ENCODE measurements at regions not wholly inside any gene's neighbourhood (a gene's known extent, or its start where the extent isn't known, plus 50 kb on each side); places are given as distances from the start of the nearest gene placed in this dataset.

DNA sequence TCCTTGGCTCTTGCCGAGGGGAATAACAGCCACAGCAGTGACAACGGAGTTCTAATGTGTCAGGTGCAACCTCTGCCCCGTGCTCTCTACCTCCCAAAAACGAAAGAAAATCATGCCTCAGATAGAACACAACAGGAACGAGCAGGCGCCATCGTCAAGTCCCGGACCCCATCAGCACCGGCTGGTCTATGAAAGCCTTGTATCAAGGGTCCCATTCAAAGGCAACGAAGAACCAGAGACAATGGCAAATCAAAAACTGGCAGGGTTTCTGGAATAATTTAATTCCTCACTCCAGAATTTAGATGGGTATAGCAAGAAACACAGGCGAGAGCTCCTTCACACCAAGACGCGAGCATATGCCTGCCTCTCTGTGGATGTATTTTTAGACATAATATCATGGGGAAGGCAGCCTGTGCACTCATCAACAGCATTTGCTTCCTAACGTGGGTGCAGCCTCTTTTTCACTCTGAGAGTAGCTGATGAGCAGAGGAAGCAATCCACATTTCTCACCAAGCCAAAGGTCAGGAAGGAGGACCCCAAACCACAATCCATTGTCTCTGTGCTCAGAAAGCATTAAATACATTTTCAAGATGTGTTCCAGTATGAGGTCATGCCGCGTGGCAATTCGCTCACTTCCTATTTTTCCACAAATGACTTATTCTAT lies 193.4 kb upstream of the BLID start:
- no peak for DNase-seq

DNA sequence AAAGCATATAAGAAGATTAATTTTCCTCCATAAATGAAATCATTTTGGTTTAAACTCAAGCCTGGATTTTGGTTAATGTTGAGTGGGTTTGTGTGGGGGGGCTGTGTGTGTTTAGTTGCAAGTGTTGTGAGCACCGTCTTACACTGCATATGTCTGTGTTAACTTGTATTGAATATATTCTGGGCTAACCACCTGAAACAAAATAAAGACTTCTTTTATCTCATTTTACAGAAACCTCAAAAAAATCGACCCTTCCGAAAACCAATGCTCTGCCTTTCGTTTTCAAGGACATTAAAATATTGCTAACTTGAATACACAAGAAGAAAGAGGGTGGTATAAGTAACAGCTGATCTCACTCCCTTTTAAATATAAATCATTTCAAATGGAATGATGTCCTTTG lies 192.2 kb upstream of the BLID start:
- DNase-seq, result no peak

DNA sequence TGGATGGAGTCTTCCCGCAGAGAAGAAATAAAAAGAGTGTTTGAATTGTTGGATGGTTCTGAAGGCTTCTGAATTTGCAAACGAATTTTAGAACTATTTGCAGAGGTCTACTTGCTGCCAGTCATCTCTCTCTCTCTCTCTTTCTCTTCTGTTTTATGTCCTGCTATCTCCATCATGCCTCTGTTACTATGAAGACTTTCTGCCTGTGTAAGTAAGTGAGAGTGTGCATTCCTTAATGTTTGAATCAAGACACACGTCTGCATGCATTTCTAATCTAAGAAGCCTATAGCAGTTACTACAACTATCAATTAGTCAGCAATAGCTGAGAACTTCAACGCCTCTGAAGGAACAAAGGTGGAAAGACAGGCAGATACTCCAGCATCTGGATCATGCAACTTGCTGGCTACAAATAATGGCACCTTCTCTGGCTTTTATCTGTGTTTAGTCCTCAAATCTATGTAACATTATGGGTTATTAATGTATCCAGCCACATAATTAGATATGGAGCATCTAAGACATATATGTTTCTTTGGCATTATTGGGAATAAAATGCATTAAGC lies 191.5 kb upstream of the BLID start:
- no peak for DNase-seq

DNA sequence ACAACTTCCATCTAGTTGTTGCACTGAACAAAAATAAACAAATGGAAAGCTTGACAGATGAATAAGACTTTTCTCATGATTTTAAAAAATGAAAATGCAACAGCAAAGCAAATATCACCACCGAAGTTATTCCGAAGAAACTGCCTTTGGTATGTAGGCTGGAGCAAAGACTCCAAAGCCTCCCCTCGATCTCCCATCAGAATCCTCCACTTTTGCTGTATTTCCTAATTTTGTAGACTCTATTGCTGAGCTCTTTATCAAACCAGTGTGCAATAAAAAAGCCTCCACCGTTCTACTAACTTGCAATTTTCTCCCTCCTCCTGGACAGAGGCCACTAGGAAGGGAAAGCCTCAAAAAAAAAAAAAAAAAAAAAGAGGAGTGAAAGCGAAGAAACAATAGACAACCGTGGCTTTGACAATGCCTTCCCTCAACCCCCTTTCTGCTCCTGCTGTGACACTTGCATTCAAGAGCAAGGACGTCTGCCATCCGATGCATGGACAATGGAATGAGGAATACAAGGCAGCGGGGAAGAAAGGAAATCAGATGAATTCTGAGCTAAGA lies 190.9 kb upstream of the BLID start:
- no peak for DNase-seq

DNA sequence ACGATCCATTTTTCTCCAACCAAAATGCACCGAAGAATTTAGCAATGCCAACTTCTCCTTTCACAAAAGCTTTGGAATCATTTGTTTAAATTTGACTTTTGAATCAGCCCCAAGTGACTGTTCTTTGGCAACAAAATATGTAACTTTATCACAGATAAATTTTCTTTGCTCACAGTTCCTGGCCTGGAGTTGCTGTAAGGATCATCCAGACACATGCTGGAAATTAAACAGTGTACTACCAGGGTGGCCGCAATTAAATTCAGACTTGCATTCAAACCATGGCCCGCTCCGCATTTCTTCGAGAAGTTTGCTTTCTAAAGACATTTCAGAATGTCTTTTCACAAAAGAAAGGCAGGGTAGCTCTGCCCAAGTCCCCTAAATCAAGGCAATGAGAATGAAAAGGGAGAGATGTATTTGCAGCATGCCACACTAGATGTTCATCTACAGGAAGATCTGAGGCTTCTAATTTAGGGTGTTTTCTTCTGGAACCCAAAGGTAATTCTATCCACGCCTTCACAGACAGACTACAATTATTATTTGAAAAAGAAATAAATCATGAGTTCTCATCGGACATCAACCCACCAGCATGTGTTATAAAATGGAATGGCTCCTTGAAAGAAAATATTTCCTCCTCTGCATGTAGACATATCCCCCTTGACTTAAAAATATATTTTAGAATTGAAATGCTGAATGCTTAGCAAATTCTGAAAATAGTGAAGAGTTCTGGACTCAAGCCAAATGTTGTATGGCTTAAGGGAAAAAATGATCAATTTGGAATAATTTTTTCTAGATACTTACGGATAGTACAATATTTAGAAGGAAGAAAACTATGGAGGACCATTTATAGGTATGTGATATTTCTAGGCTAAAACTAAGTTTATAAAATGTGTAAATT lies 189.7 kb upstream of the BLID start:
- DNase-seq, result no peak

DNA sequence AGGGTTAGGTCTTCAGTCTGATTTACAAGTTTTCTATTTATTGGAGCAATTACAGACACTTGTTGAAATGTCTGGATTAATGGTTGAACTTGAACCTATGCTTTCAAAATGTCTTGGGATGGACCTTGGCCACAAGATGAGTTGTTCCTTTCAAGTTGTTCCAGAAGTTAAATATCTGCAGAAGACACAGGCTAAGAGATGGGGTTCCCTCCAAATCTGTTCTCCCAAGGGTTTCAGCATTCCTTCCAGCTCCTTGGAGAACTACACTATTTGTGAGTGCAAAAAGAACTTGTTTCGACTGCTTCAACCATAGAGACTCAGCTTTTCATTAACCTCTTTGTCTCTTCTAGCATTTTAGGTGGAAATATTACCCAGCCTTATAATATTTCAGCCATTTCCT lies 189.0 kb upstream of the BLID start:
- DNase-seq, result no peak

DNA sequence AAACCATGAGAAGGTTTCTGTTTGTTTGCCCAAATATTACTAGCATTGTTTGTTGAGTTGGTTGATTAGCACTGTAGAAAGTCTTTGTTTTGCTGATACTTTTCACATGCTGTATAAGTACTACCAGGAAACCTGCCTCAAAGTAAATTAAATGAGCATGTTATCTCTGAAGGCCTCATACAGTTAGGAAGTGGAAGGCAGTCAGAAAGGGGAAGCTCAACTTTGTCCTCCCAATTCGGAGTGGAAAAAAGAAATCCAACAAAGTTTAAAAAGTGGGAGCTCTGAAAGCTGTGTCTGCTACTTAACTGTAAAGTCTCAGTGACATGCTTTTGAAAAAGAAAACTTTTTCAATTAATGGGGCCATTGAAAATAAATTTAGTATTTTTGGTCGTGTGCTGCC lies 188.3 kb upstream of the BLID start:
- DNase-seq, result no peak

DNA sequence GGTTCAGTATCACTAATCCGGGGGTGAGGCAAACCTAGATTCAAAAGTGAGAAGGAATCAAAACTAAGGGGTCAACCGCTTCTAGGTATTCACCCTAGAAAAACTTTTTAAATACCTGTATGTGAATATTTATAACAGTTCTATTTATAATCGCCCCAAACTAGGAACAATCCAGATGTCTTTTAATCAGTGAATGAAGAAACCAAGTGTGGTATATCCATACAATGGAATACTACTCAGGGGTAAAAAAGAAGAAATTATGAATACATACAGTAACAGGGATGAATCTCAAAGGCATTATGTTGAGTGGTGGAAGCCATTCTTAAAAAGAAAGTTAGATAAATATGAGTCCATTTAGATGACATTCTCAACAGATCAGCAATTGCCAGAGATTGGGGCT lies 178.0 kb upstream of the BLID start:
- DNase-seq, result no peak

DNA sequence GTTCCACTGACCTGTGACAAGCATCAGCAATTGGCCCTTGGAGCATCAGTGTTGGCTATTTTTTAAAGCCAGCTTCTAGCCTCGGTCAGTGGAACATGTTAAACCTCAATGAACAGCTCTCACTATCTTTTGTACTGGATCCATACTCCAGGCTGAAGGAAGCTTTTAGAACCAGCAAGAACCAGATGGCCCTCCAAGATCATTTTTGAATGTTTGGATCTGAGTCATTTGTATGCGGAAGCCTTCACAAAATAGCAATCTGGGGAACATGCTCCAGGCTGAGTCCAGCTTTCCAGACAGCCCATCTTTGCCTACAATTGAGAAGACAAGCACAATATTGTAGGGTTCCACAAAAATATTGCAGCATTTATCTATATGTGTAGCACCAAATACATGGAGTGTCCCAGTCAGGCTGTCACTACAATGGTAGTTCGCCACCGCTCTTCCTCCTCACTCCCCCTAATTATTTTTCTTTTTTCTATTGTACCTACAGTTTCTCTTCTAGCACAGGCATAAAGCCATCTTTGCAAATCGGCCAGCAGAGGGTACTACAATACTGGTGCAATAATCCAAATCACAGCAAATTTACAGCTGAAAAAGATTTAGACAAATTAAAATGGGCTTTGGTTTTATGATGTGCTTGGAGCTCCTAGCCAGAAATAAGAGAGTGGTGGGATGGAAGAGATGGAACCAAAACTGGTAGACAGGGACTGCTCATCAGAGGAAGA lies 177.4 kb upstream of the BLID start:
- DNase-seq, result no peak

DNA sequence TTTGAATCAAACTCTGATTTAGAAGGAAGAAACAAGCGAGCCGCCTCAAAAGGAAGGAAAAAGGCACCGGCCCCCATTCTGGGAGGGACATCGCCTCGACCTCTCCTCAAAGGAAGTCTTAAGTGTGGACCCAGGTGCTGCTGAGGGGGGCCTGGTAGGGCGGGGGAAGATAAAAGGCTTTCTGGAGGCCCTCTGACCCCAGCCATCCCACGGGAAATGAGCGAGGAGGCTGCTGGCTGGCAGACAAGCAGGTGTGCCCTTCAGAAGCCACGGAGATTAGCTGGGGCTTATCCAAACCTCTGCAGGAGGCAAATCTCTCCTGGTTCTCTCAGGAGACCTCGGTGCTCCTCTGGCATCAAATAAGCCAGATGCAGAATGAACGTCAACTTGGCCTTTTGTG lies 171.4 kb upstream of the BLID start:
- DNase-seq, result no peak

DNA sequence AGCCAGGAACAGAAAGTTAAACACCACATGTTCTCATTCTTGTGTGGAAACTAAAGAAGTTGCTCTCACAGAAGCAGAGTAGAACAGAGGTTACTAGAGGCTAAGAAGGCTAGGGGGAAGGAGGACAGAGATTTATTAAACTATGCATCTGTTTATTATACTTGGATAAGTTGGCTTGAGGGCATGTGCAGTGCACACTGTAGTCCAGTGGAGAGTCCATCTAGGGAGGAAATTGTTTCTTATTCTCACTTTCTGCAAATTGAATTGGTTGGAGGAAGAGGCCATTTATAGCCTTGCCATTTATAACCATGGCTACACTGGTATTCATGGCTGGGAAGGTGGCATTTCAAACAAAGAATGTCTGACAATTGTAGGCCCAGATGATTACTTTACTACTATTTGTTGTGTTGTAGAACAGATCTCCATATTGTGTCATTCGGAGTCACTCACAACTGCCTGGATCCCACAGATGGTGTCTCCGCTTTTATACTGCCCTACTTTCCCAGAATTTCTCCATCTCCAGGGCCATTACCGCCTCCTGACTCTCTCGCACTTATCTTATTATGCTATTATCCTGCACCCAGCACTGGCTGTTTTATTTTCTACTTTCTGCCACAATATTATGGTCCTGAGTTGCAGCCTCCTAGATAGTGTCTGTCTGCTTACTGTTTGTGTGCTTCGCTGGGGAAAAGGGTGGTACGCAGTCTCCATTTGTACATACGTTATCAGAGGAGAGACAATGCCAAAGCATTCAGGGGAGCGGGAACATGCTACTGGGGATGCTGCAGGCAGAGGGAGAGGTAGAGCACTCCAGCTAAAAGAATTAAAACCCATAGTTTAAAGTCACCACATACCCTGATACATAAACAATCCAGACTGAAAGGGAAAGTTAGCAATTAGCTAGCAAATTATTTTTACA lies 169.3 kb upstream of the BLID start:
- DNase-seq, result no peak

DNA sequence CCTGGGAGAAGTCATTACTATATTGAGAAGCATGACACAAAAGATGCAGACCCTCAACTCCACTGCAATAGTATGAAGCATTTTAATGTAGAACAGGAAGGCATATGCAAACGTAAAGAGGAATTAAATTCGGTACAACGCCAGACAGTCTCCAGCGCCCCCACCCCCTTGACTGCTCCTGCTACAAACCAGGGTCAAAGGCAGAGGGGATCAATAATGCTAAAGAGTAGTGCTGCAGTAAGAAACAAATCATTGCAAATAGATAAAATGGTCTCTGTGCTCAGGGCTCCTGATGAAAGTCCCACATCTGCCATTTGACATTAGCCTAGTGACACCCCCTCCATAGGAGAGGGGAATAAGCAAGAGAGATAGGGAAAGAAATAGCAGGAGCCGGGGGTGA lies 164.9 kb upstream of the BLID start:
- no peak for DNase-seq

DNA sequence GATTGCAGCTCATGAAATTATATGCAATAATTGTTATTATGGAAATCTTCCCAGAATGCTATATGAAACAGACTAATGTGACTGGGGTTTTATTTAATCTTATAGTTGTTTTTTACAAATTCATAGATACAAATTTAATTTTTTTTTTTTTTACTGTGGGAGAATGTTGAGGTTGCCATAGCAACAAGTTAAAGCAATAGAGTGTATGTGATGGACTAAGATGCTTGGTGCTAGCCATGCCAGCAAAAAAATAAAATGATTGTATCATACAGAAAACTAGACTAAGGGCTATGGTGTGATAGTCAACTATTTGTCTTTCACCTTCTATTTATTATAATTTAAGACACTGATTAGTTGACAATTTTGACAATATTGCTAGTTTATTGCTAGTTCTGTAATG lies 163.2 kb upstream of the BLID start:
- no peak for DNase-seq

DNA sequence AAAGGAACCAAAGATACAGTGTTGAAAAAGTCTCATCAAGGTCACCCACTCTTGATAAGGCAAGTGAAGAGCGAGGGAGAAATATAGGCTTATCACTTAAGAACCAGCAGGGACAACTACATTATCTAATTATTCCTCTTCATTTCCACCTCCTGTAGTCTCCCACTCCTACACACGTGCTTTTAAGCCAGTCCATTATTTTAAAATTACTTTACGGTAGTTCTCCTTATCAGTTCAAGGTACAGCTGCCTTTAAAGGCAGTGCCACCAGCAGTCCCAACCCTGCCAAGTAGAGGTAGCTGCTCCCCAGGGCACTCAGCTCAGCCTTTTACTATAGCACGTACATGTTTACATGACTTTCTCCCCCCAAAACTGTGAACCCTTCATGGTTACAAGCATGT lies 161.5 kb upstream of the BLID start:
- no peak for DNase-seq

DNA sequence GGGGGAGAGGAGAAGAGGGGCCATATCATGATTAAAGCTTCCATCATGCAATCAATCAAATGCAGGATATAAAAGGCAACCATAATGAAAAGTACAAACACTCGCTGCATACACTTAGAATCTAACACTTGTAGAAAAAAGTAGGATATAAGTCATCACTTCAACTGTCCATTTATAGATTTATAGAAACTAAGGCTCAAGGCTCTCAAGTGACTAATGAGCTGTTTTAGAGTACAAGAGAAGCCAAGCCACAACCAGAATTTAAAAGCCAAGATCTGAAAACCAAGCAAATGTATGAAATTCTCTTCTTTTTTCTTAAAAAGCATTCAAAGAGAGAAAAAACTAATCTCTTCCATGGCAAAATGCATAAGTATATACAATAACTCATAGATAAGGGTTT lies 160.2 kb upstream of the BLID start:
- no peak for DNase-seq

DNA sequence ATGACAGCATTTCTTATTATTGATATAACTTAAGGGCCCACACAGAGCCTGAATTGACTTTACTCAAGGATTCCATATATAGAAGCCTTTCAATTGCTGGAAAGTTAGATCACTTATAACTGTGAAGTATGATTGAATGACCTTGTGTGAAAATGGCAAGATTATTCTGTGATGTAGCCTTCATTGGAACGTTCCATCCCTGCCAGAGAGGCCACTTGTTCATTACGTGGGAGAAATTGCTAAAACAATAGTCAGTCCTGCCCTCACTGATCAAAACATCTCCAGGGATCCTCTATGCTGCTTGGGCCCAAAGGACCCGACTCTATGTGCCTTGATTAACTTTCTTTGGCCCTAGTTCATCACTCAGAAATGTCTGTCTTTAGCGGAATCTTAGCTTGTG lies 159.5 kb upstream of the BLID start:
- DNase-seq, result no peak

DNA sequence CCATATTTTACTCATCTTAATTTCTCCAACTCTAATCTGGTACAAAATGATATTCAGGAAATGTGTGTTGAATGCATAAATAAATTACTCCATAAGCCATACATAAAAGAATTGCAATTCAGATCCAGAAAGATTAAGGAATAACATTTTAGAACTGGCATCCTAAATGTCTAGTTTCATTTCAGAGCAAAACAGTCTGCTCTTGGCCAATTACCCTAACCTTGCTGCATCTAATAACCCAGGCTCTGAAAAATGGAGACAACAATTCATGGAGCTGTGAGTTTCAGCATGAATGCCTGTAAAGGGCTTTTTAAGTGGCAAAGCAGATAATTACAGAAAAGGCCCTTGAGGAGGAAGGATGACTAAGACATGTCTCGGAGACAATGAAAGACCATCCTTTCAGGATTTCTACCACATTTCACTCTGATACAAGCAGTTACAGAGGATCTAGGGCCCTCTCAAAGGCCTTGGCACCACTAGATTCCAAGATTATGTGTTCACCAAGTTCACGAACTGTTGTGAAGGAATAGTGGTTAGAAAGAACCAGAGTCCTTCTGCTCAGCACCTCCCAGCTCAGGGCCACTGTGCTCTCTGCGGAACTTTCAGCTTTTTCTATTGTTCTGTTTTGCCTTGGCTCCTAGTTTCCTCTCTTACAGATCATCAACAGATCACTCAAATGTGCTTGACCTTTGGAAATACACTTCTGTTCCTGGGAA lies 157.6 kb upstream of the BLID start:
- DNase-seq, result no peak

DNA sequence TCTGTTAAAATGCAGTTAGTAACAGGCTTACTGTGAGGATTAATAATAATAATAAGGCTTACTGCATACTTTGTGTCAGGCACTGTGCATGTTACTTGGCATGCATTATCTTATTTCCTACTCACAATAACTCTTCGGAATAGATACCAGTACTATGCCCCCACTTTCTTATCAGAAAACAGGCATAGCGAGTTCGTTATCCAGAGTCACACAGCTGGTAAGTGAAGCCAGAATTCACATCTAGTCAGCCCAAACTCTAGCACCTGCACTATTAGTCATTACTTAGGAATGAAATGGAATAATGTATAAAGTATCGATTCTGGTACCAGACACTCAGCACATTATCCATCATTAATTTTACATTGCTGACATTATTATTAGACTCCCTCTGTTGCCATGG lies 155.7 kb upstream of the BLID start:
- no peak for DNase-seq

DNA sequence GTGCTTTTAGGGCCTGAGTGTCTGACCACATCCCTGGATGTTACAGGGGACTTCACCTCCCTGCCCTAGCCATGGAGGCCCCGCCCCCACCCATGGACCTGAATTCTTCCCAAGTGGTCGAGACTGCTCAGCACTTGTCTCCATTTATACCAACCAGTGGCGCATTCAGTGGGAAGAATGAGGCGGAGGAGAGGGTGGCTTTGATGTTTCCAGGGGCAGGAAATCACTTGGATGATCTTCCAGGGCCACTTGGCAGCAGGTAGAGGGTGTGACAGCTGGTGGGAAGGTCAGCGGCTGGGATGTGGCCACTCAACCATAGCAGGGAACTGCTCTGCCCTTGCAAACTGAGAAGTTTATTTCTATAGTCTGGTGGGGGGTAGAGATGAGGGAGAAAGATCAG lies 155.1 kb upstream of the BLID start:
- no peak for DNase-seq

DNA sequence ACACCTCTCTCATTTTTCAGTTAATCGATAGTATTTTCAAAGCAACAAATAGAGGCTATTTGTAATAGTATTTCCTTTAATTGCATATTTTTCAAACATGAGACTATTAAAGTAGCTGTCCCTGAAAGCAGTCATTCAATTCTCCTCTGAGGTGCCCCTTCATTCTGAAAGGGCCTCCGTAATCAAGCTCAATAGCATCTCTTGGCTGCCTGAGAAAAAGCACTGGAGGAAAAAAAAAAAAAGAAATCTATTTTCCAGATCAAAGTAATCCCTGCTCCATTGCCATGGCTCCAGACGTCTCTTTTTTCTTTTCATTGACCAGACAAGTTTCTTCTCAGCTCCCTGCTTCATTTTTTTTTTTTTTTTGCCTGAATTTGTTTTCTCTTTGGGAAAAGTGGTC lies 154.5 kb upstream of the BLID start:
- DNase-seq, result no peak

DNA sequence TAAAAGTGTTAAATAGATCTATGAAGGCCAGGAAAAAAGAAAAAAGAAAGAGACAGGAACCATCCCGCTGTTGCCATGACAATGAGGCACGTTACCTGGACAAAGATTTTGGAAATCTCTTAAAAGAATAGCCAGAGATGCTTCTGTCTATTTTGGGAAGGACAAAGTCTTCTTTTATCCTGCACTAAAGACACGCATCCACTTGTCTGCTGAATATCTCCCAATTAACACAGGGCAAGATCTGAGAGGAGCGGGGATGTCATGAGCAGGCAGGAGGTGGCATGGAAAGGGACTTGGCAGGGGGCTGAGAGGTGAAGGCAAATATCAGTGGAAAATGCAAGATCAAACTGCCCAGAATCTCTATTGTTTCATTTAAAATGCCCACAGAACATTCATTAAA lies 153.8 kb upstream of the BLID start:
- DNase-seq, result no peak
